Panc1 (cell line): ENCODE measurements at regions not wholly inside any gene's neighbourhood (a gene's known extent, or its start where the extent isn't known, plus 50 kb on each side); places are given as distances from the start of the nearest gene placed in this dataset.

Experiments used
- ATAC-seq: fragments of 200-7000 bp; cut with Tn5 transposase; 2 replicates; pipeline ENCODE4 v1.9.1; 2020; ENCODE audit warnings: mild to moderate bottlenecking, moderate library complexity
- BruUV-seq: library from RNA; stranded (reverse); fragments of 400-500 nt; replicated peaks from 2 replicates; lab custom pipeline; 2021; lab: Mats Ljungman, UMichigan
- CTCF ChIA-PET: fragments of 300-600 bp; sonication (Branson Sonifier 250); formaldehyde crosslinking; loops from one replicate; lab custom pipeline; 2022; ENCODE audit warnings: antibody characterized with exemption; lab: Charles Lee
- POLR2A ChIA-PET: fragments of 300-600 bp; sonication (Branson Sonifier 250); formaldehyde crosslinking; loops from one replicate; lab custom pipeline; 2022; ENCODE audit warnings: antibody characterized with exemption; lab: Charles Lee
- DNase-seq: peaks from one replicate; pipeline ENCODE4 v3.0.0-alpha.2; 2010; ENCODE audit warnings: low read depth, low spot score
- H3K27ac ChIP-seq: 2 replicates; pipeline ENCODE4 v1.5.1; 2011; ENCODE audit warnings: mild to moderate bottlenecking, low read length, inconsistent platforms
- H3K27me3 ChIP-seq: fragments of 200-500 bp; sonication (Bioruptor generic); 2 replicates; pipeline ENCODE4 v1.6.0; 2014; ENCODE audit warnings: low read length, inconsistent platforms; ENCODE audit not compliant: control insufficient read depth, insufficient read depth
- H3K36me3 ChIP-seq: fragments of 200-500 bp; sonication (Bioruptor generic); 2 replicates; pipeline ENCODE4 v1.5.1; 2014; ENCODE audit warnings: inconsistent platforms, mild to moderate bottlenecking, low read length, moderate library complexity; ENCODE audit not compliant: control insufficient read depth, insufficient read depth
- H3K4me1 ChIP-seq: 2 replicates; pipeline ENCODE4 v1.5.1; 2011; ENCODE audit warnings: inconsistent platforms, mild to moderate bottlenecking, low read length, moderate library complexity; ENCODE audit not compliant: control insufficient read depth, insufficient read depth
- H3K4me3 ChIP-seq, 2 experiments: 2 replicates each; pipeline ENCODE4 v1.5.1; 2011 to 2012; ENCODE audit warnings: low read depth in 2 of 2, low read length in 2 of 2, mild to moderate bottlenecking in 2 of 2, inconsistent platforms in 1 of 2, moderate library complexity in 1 of 2
- H3K9me3 ChIP-seq: fragments of 200-500 bp; sonication (Bioruptor generic); 2 replicates; pipeline ENCODE4 v1.5.1; 2014; ENCODE audit warnings: low read depth, mild to moderate bottlenecking, inconsistent platforms, low read length, moderate library complexity; ENCODE audit not compliant: control insufficient read depth, insufficient read depth
- POLR2AphosphoS5 ChIP-seq: IDR thresholded peaks from 2 replicates; pipeline ENCODE4 v1.6.1; 2012; ENCODE audit warnings: mild to moderate bottlenecking, low read depth, low read length, moderate library complexity
- SIN3A ChIP-seq: IDR thresholded peaks from 2 replicates; pipeline ENCODE4 v1.6.1; 2012; ENCODE audit warnings: low read depth, mild to moderate bottlenecking, low read length, moderate library complexity, borderline replicate concordance; ENCODE audit not compliant: insufficient read depth
- TCF7L2 ChIP-seq: IDR thresholded peaks from 2 replicates; pipeline ENCODE4 v1.6.1; 2011; ENCODE audit warnings: mild to moderate bottlenecking, low read depth, low read length, inconsistent platforms
- in situ Hi-C: cut with HindIII; loops from 2 replicates; pipeline ENCODE4 v1.10.0; 2016; ENCODE audit warnings: low sequenced_read_pairs, low pct_unique_long_range_greater_than_20kb
- intact Hi-C: fragments of 100-400 bp; cut with micrococcal nuclease; formaldehyde crosslinking; loops from one replicate; pipeline ENCODE4 v1.10.0; 2022; ENCODE audit not compliant: unreplicated experiment
- TF ChIP-seq, protein P1 (sequence below): fragments of 450-650 bp; IDR thresholded peaks from 2 replicates; pipeline ENCODE4 v1.5.1; 2017; ENCODE audit warnings: mild to moderate bottlenecking
- TF ChIP-seq, protein P2 (sequence below), 2 experiments: IDR thresholded peaks; 2 replicates each; pipeline ENCODE4 v1.6.1; 2011 to 2012; ENCODE audit warnings: low read depth in 2 of 2, control low read depth in 1 of 2, low read length in 1 of 2, mild to moderate bottlenecking in 1 of 2, moderate library complexity in 1 of 2; ENCODE audit not compliant: insufficient read depth in 1 of 2

DNA sequence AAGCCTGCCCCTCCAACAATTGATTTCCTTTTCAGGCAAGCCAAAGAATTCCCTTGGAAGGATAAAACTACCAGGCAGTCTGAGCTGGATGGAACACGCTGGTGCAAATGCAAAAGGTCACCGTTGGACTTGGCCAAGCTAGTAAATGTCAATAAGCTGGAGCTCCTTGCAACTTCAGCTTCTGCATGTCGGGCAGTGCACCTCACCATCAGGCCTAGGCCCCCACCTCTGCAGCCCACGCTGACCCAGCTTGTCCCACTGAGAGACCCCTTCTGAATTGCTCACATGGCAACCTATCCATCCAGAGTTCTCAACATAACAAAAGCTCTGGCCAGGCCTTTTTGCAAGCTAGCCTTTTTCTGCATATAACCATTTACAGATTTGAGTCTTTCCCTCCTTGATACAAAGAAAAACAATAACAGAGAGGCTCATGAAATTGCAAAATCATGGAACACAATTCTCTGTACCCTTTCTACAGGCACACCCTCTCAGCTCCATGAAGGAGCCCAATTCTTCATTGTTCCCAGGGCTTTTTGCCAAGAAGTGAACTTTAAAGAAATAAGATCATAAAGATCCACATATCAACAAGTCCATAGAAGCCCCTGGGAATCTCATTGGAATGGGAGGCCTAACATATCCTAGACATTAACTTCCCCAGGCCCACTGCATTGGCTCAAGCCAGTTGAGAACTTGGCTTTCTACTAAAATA lies 123.9 kb upstream of the SLIT3 start:
- TF ChIP-seq, protein P1, sequence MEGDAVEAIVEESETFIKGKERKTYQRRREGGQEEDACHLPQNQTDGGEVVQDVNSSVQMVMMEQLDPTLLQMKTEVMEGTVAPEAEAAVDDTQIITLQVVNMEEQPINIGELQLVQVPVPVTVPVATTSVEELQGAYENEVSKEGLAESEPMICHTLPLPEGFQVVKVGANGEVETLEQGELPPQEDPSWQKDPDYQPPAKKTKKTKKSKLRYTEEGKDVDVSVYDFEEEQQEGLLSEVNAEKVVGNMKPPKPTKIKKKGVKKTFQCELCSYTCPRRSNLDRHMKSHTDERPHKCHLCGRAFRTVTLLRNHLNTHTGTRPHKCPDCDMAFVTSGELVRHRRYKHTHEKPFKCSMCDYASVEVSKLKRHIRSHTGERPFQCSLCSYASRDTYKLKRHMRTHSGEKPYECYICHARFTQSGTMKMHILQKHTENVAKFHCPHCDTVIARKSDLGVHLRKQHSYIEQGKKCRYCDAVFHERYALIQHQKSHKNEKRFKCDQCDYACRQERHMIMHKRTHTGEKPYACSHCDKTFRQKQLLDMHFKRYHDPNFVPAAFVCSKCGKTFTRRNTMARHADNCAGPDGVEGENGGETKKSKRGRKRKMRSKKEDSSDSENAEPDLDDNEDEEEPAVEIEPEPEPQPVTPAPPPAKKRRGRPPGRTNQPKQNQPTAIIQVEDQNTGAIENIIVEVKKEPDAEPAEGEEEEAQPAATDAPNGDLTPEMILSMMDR, result no peak
- no peak for TF ChIP-seq TCF7L2
- TF ChIP-seq, protein P2, sequence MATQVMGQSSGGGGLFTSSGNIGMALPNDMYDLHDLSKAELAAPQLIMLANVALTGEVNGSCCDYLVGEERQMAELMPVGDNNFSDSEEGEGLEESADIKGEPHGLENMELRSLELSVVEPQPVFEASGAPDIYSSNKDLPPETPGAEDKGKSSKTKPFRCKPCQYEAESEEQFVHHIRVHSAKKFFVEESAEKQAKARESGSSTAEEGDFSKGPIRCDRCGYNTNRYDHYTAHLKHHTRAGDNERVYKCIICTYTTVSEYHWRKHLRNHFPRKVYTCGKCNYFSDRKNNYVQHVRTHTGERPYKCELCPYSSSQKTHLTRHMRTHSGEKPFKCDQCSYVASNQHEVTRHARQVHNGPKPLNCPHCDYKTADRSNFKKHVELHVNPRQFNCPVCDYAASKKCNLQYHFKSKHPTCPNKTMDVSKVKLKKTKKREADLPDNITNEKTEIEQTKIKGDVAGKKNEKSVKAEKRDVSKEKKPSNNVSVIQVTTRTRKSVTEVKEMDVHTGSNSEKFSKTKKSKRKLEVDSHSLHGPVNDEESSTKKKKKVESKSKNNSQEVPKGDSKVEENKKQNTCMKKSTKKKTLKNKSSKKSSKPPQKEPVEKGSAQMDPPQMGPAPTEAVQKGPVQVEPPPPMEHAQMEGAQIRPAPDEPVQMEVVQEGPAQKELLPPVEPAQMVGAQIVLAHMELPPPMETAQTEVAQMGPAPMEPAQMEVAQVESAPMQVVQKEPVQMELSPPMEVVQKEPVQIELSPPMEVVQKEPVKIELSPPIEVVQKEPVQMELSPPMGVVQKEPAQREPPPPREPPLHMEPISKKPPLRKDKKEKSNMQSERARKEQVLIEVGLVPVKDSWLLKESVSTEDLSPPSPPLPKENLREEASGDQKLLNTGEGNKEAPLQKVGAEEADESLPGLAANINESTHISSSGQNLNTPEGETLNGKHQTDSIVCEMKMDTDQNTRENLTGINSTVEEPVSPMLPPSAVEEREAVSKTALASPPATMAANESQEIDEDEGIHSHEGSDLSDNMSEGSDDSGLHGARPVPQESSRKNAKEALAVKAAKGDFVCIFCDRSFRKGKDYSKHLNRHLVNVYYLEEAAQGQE (IDR thresholded peaks at IDR 0.05; ENCODE audit: insufficient read depth in 1 of 2, low read depth in 2 of 2, low read length in 1 of 2), result no peak
- no peak for TF ChIP-seq POLR2AphosphoS5
- TF ChIP-seq SIN3A, result no peak
- no peaks in the 10 kb centered on the region for H3K36me3 ChIP-seq
- DNase-seq (no peak), ATAC-seq (no peak)
- CTCF ChIA-PET, result interaction anchor here (0.7 kb wide), 1 partner anchor 119 kb away, joined by 4 read pairs; no protein-coding TSS in a partner anchor
- in situ Hi-C loops (no loop called here), intact Hi-C loops (no loop called here)
- H3K9me3 ChIP-seq, result no peaks in the 10 kb centered on the region
- H3K4me1 ChIP-seq, result no peaks in the 10 kb centered on the region
- no peaks in the 10 kb centered on the region for H3K27me3 ChIP-seq
- POLR2A ChIA-PET, result no interaction called here
- H3K4me3 ChIP-seq, result no peak overlapping the region
- no peak overlapping the region for H3K27ac ChIP-seq
- BruUV-seq, result no TSS peak

DNA sequence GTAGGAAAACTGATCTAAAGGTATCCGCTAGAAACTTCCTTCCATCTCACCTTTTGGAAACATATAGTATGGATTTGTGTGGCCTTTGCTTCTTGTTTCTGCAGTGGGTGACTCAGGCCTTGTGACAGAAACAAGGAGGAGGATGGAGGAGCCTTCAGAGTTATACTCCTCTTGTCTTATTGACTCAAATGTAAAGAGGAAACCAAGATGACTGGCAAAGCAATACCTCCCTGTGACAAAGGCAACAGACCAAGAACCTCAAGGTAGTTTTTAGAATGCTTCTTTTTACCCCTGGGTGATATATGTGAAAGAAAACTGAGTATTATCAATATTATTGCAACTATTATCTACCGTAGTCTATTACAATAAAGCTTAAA lies 123.3 kb upstream of the SLIT3 start:
- no peaks in the 10 kb centered on the region for H3K4me1 ChIP-seq
- H3K36me3 ChIP-seq, result no peaks in the 10 kb centered on the region
- no peak for DNase-seq
- ATAC-seq, result no peak
- TF ChIP-seq TCF7L2, result no peak
- BruUV-seq, result no TSS peak
- intact Hi-C loops (no loop called here), in situ Hi-C loops (no loop called here)
- no peaks in the 10 kb centered on the region for H3K27me3 ChIP-seq
- POLR2A ChIA-PET, result no interaction called here
- no peak overlapping the region for H3K27ac ChIP-seq
- CTCF ChIA-PET, result interaction anchor here (0.7 kb wide), 1 partner anchor 120 kb away, joined by 4 read pairs; no protein-coding TSS in a partner anchor
- no peaks in the 10 kb centered on the region for H3K9me3 ChIP-seq
- no peak overlapping the region for H3K4me3 ChIP-seq

DNA sequence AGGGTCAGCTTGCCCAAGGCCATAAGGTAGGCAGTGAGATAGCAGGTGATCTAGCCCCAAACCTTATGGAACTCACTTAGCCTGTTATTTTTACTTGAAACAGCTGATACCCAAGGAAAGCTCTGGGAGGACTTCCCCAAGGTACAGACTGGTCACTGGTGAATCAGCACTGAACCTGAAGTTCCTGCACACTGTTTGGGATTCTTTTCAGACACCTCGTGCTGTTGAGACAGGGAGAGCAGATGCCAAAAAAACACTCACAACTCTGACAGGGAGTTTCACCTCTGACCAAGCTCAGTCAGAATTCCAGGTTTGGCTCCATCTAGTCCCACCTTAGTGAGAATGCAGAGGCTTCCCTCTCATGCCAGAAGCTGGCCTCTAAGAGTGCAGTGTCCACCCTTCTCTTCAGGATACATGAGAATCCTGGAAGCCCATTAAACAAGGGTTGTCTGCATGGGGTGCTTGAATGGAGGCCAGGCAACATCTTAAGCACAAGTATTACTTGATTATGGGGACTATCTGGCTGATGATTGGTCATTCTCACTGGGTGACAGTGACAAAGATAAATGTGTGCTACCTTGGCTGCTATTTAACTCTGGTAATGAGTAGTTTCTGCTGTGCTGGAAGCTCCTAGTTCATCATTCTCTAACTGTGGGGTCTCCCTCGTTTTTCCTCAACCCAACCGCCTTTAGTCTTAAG lies 122.8 kb upstream of the SLIT3 start:
- Histone ChIP-seq H3K4me1 (no peaks in the 10 kb centered on the region), H3K27ac (no peak overlapping the region), H3K4me3 (no peak overlapping the region), H3K27me3 (no peaks in the 10 kb centered on the region), H3K36me3 (no peaks in the 10 kb centered on the region), H3K9me3 (no peaks in the 10 kb centered on the region)
- ChIA-PET CTCF (no interaction called here), POLR2A (no interaction called here)
- no TSS peak for BruUV-seq
- TF ChIP-seq TCF7L2 (no peak), SIN3A (no peak), POLR2AphosphoS5 (no peak)
- TF ChIP-seq, protein P2 (IDR thresholded peaks at IDR 0.05; ENCODE audit: insufficient read depth in 1 of 2, low read depth in 2 of 2, low read length in 1 of 2), result no peak
- intact Hi-C loops (no loop called here), in situ Hi-C loops (no loop called here)
- no peak for DNase-seq
- ATAC-seq, result no peak
